Loucy (cell line): ENCODE measurements at regions not wholly inside any gene's neighbourhood (a gene's known extent, or its start where the extent isn't known, plus 50 kb on each side); places are given as distances from the start of the nearest gene placed in this dataset.

Experiments used
- H2AFZ ChIP-seq: fragments of 200-600 bp; sonication (generic); 2 replicates; pipeline ENCODE4 v1.6.0; 2016; ENCODE audit warnings: antibody characterized with exemption, mild to moderate bottlenecking, low read length, moderate library complexity
- H3F3A ChIP-seq: fragments of 200-600 bp; 2 replicates; pipeline ENCODE4 v1.6.0; 2016; ENCODE audit warnings: antibody characterized with exemption, low read depth, mild to moderate bottlenecking
- H3K27me3 ChIP-seq: fragments of 200-600 bp; sonication (generic); 2 replicates; pipeline ENCODE4 v1.6.1; 2014; ENCODE audit warnings: low read length, mild to moderate bottlenecking; ENCODE audit not compliant: insufficient read depth, poor library complexity, severe bottlenecking
- H3K36me3 ChIP-seq: fragments of 200-600 bp; sonication (generic); 2 replicates; pipeline ENCODE4 v1.6.1; 2016; ENCODE audit warnings: low read length; ENCODE audit not compliant: insufficient read depth
- H3K4me1 ChIP-seq: fragments of 200-600 bp; sonication (generic); 2 replicates; pipeline ENCODE4 v1.5.1; 2014; ENCODE audit warnings: low read length, mild to moderate bottlenecking; ENCODE audit not compliant: insufficient read depth, poor library complexity, severe bottlenecking
- H3K4me2 ChIP-seq: fragments of 200-600 bp; sonication (generic); 2 replicates; pipeline ENCODE4 v1.6.0; 2014; ENCODE audit warnings: antibody characterized with exemption, low read length, low read depth, mild to moderate bottlenecking; ENCODE audit not compliant: poor library complexity, severe bottlenecking
- H3K4me3 ChIP-seq: fragments of 200-600 bp; sonication (generic); 2 replicates; pipeline ENCODE4 v1.5.1; 2014; ENCODE audit warnings: low read length, mild to moderate bottlenecking, mixed read lengths; ENCODE audit not compliant: poor library complexity, severe bottlenecking
- H3K79me2 ChIP-seq: fragments of 200-600 bp; sonication (generic); 2 replicates; pipeline ENCODE4 v1.6.1; 2014; ENCODE audit warnings: low read length; ENCODE audit not compliant: insufficient read depth
- H3K9ac ChIP-seq: fragments of 200-600 bp; sonication (generic); 2 replicates; pipeline ENCODE4 v1.6.0; 2014; ENCODE audit warnings: mild to moderate bottlenecking, low read depth, low read length, moderate library complexity; ENCODE audit not compliant: poor library complexity, severe bottlenecking
- H3K9me2 ChIP-seq: fragments of 200-600 bp; sonication (generic); replicated peaks from 2 replicates; pipeline ENCODE4 v1.6.1; 2016; ENCODE audit warnings: low read depth, low read length, mixed read lengths
- H3K9me3 ChIP-seq: fragments of 200-600 bp; sonication (generic); 2 replicates; pipeline ENCODE4 v1.6.1; 2014; ENCODE audit warnings: mild to moderate bottlenecking, antibody characterized with exemption, low read length, low read depth; ENCODE audit not compliant: insufficient read depth
- H4K20me1 ChIP-seq: fragments of 200-600 bp; sonication (generic); 2 replicates; pipeline ENCODE4 v1.6.0; 2014; ENCODE audit warnings: antibody characterized with exemption, low read length, mild to moderate bottlenecking; ENCODE audit not compliant: insufficient read depth, poor library complexity, severe bottlenecking
- CTCF ChIP-seq: fragments of 200-600 bp; sonication (generic); conservative IDR thresholded peaks from 2 replicates; pipeline ENCODE4 v1.5.1; 2014; ENCODE audit warnings: mild to moderate bottlenecking, antibody characterized with exemption, low read length
- EZH2phosphoT487 ChIP-seq: fragments of 200-600 bp; IDR thresholded peaks from 2 replicates; pipeline ENCODE4 v1.6.1; 2018; ENCODE audit warnings: antibody characterized with exemption, mild to moderate bottlenecking, moderate library complexity, borderline replicate concordance

DNA sequence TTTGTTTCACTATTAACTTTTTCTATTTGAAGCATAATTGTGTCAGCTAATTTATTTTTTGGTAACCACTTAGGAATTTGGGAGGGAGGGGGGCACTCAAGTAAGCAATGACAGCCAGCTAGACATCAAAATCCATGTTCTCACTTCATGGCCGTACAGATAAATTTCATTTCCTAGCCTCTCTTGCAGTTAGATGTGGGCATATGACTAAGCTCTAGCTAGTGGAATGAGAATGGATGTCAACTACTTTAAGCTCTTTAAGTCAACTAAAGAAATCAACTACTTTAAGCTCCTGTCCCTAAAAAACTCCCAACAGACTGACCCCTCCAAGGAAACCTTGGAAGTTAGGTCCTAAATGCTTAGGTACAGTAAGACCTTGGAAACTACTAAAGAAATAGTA lies 92.0 kb downstream of the KCNRG start:
- Histone ChIP-seq H2AFZ (no peak overlapping the region), H3K36me3 (peaks cover 4% of the 10 kb centered on the region; the same call in 1 of the 2 replicates), H3K4me2 (peak overlapping the region; percentile 59), H3F3A (0 out of 2 replicates have a peak, but pooled peaks cover 3% of the 10 kb centered on the region), H4K20me1 (peaks cover 44% of the 10 kb centered on the region), H3K4me3 (peak overlapping the region; percentile 20), H3K4me1 (peaks cover 33% of the 10 kb centered on the region), H3K9ac (peak overlapping the region; percentile 18), H3K9me2 (no peaks in the 10 kb centered on the region), H3K27me3 (no peaks in the 10 kb centered on the region), H3K79me2 (peaks cover 86% of the 10 kb centered on the region), H3K9me3 (no peaks in the 10 kb centered on the region)
- TF ChIP-seq EZH2phosphoT487, result no peak
- no peak for TF ChIP-seq CTCF

GRCh38 chr13:50114961-50115360 lies 99.7 kb downstream of the KCNRG start:
- Histone ChIP-seq H2AFZ (no peak overlapping the region), H4K20me1 (peaks cover 15% of the 10 kb centered on the region), H3K36me3 (no peaks in the 10 kb centered on the region), H3K4me2 (no peak overlapping the region), H3K9me3 (no peaks in the 10 kb centered on the region), H3F3A (no peaks in the 10 kb centered on the region), H3K4me3 (no peak overlapping the region), H3K9me2 (no peaks in the 10 kb centered on the region), H3K27me3 (no peaks in the 10 kb centered on the region), H3K4me1 (peaks cover 28% of the 10 kb centered on the region), H3K79me2 (peaks cover 91% of the 10 kb centered on the region), H3K9ac (no peak overlapping the region)
- no peak for TF ChIP-seq EZH2phosphoT487
- TF ChIP-seq CTCF, result no peak

GRCh38 chr13:50115695-50116094 lies 100.5 kb downstream of the KCNRG start:
- peaks cover 14% of the 10 kb centered on the region for H4K20me1 ChIP-seq
- no peaks in the 10 kb centered on the region for H3K27me3 ChIP-seq
- H3K4me2 ChIP-seq, result no peak overlapping the region
- no peak overlapping the region for H2AFZ ChIP-seq
- peaks cover 93% of the 10 kb centered on the region for H3K79me2 ChIP-seq
- TF ChIP-seq EZH2phosphoT487, result no peak
- TF ChIP-seq CTCF, result no peak
- H3K9me3 ChIP-seq, result no peaks in the 10 kb centered on the region
- no peaks in the 10 kb centered on the region for H3K36me3 ChIP-seq
- no peaks in the 10 kb centered on the region for H3F3A ChIP-seq
- H3K9me2 ChIP-seq, result no peaks in the 10 kb centered on the region
- H3K4me1 ChIP-seq, result peaks cover 26% of the 10 kb centered on the region
- H3K9ac ChIP-seq, result no peak overlapping the region
- no peak overlapping the region for H3K4me3 ChIP-seq
